ENCODE measurements at regions not wholly inside any gene's neighbourhood (a gene's known extent, or its start where the extent isn't known, plus 50 kb on each side); places are given as distances from the start of the nearest gene placed in this dataset.
"Not testable (repeated sequence)": the region's sequence is repeated elsewhere in the genome, so short reads cannot be mapped to it uniquely, and the experiment has no call there.

DNA sequence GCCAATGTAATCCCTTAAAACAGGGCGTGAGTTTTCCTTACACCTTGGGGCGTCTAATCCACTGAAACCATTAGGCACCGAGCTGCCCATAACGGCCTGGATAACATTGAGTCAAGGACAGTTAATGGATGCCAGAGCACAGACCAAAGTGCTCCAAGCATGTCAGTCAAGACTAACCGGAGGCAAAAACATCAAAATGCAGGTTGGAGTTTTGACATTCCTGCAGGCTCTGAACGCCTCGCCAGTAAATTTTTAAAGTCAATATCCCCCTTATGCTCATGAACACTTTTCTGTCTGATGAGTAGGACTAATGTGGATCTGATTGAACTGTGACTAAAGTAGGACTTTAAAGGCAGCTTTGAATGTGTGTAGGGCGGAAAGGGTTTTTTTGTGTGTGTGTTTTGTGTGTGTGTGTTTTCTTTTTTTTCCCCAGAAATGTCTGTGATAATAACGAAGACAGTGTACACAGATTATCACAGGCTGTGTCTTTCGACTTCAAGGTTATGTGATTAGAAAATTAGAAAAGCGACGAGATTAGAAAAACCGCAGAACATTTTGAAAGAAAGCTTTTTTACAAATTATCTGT is 194.2 kb upstream of the PROX1 start:
- TF ChIP-seq, protein P1, sequence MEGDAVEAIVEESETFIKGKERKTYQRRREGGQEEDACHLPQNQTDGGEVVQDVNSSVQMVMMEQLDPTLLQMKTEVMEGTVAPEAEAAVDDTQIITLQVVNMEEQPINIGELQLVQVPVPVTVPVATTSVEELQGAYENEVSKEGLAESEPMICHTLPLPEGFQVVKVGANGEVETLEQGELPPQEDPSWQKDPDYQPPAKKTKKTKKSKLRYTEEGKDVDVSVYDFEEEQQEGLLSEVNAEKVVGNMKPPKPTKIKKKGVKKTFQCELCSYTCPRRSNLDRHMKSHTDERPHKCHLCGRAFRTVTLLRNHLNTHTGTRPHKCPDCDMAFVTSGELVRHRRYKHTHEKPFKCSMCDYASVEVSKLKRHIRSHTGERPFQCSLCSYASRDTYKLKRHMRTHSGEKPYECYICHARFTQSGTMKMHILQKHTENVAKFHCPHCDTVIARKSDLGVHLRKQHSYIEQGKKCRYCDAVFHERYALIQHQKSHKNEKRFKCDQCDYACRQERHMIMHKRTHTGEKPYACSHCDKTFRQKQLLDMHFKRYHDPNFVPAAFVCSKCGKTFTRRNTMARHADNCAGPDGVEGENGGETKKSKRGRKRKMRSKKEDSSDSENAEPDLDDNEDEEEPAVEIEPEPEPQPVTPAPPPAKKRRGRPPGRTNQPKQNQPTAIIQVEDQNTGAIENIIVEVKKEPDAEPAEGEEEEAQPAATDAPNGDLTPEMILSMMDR (IDR thresholded peaks at IDR 0.05), result no peak
- intact Hi-C loops (cut with DNase I), result no loop called here

DNA sequence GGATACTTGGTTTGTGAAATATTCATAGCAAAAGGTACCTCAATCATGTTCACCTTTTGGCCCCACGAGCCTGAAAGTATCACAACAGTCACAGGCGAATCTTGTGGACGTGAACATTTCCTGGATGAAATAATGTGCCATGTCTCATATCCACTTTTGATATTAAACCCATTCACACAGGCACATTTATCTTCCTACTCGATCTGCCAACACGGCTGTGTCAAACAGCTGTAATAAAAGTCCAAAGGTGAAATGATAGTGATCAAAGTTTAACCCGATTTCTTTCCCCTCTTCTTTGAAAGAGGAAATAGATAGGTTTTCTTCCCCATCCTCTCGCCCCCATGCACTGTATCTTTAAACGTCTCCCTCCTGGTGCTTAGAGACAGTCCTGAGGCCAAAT is 191.2 kb upstream of the PROX1 start:
- TF ChIP-seq, protein P1 (IDR thresholded peaks at IDR 0.05), result no peak
- Histone ChIP-seq H3K27ac (no peak overlapping the region), H3K4me3 (no peak overlapping the region), H3K36me3 (no peaks in the 10 kb centered on the region), H3K9me3 (no peaks in the 10 kb centered on the region), H3K27me3 (ENCODE audit: low read depth) (no peaks in the 10 kb centered on the region), H3K4me1 (no peaks in the 10 kb centered on the region)
- DNase-seq (no peak), ATAC-seq (no peak)
- intact Hi-C loops (cut with DNase I), result no loop called here

More for the DNA sequence above, 194.2 kb upstream of the PROX1 start:
- ATAC-seq (no peak), DNase-seq (no peak)
- H3K27me3 ChIP-seq (ENCODE audit: low read depth), result no peaks in the 10 kb centered on the region
- no peaks in the 10 kb centered on the region for H3K4me1 ChIP-seq
- no peak overlapping the region for H3K27ac ChIP-seq
- no peaks in the 10 kb centered on the region for H3K9me3 ChIP-seq
- H3K4me3 ChIP-seq, result no peak overlapping the region
- no peaks in the 10 kb centered on the region for H3K36me3 ChIP-seq

DNA sequence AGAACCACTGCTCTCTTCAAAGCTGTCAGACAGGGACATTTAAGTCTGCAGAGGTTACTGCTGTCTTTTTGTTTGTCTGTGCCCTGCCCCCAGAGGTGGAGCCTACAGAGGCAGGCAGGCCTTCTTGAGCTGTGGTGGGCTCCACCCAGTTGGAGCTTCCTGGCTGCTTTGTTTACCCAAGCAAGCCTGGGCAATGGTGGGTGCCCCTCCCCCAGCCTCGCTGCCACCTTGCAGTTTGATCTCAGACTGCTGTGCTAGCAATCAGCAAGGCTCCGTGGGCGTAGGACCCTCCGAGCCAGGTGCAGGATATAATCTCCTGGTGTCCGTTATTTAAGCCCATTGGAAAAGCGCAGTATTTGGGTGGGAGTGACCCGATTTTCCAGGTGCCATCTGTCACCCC is 179.5 kb upstream of the PROX1 start:
- H3K9me3 ChIP-seq; intact Hi-C loops (cut with DNase I); H3K27me3 ChIP-seq (ENCODE audit: low read depth); H3K36me3 ChIP-seq; H3K4me3 ChIP-seq; H3K4me1 ChIP-seq; ATAC-seq; DNase-seq; H3K27ac ChIP-seq: not testable (repeated sequence)

DNA sequence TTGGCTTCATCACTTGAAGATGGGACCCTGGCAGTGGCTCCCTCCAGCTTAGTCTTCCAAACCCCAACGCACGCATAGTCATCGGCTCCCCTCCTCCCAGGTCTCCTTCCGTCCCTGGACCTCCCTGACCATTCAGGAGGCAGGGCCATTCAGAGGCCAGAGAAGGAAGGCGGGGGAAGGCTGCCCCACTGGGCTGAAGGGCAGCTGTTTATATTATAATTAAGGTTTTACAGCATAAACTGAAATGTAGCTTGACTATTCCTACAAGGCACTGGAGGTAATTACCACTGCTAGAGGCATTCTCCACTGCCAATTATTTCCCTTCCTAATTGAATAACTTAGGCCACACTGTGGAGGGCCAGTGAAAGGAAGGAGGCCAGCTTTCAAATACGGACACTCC is 170.6 kb upstream of the PROX1 start:
- no peak for DNase-seq
- Histone ChIP-seq H3K4me3 (no peak overlapping the region), H3K36me3 (no peaks in the 10 kb centered on the region), H3K27me3 (ENCODE audit: low read depth) (no peaks in the 10 kb centered on the region), H3K9me3 (no peaks in the 10 kb centered on the region), H3K27ac (no peak overlapping the region), H3K4me1 (no peaks in the 10 kb centered on the region)
- intact Hi-C loops (cut with DNase I), result no loop called here
- TF ChIP-seq, protein P1 (IDR thresholded peaks at IDR 0.05), result no peak
- ATAC-seq, result no peak

DNA sequence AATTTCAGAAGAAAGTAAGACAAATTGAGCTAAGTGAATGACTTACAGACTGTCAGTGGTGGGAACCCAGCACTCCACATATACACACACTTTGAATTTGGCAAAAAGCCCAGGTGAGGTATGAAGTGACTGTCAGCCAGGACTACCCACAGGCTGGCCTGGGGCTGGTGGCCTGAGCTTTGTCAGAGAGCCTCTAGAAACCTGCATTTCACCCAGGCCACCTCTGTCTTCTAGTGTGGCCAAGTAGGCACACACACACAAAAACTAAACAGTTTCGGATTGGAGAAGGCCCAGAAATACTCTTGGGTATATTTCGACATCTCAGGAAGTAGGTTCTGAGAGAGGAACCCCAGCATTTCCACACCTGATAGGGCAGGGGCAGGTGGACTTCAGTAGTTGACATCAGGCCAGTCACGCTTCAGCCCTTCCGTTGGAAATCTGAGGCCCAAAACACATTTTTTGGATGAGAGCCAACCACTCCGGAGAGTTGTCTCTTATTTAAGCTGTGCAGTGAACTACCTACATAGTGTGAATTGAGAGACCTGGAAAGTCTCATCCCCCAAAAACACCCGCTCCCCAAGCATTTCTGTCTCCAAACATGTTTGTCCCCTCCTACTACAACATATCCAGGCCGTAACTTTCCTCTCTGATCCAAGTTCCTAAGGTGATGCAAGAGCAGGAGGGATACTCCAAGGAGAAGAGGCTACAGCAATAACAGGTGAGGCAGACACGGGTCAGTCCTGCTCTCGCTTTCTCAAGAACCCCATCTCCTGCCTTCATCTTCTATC is 167.2 kb upstream of the PROX1 start:
- TF ChIP-seq, protein P1 (IDR thresholded peaks at IDR 0.05), result no peak
- H3K36me3 ChIP-seq, result no peaks in the 10 kb centered on the region
- H3K27me3 ChIP-seq (ENCODE audit: low read depth), result no peaks in the 10 kb centered on the region
- no peaks in the 10 kb centered on the region for H3K4me1 ChIP-seq
- DNase-seq (no peak), ATAC-seq (peak; percentile 54 to 58)
- intact Hi-C loops (cut with DNase I), result no loop called here
- H3K4me3 ChIP-seq, result no peak overlapping the region
- H3K27ac ChIP-seq, result no peak overlapping the region
- no peaks in the 10 kb centered on the region for H3K9me3 ChIP-seq

Measured in lower lobe of right lung (tissue), 2 donors.